SJSA1 (cell line): ENCODE measurements at regions not wholly inside any gene's neighbourhood (a gene's known extent, or its start where the extent isn't known, plus 50 kb on each side); places are given as distances from the start of the nearest gene placed in this dataset.
"Not testable (repeated sequence)": the region's sequence is repeated elsewhere in the genome, so short reads cannot be mapped to it uniquely, and the experiment has no call there.

ENCODE experiments used
- DNase-seq, 2 experiments: peaks; one replicate each; pipeline ENCODE4 v3.0.0-alpha.2; 2015 to 2020; ENCODE audit warnings: low spot score in 2 of 2, low read depth in 1 of 2
- H3K27ac ChIP-seq: fragments of 250-450 bp; sonication (Bioruptor Pico); 2 replicates; pipeline ENCODE4 v1.5.1; 2020; ENCODE audit warnings: mild to moderate bottlenecking, moderate library complexity
- H3K27me3 ChIP-seq: fragments of 250-450 bp; sonication (Bioruptor Pico); replicated peaks from 2 replicates; pipeline ENCODE4 v1.5.1; 2020; ENCODE audit warnings: mild to moderate bottlenecking, moderate library complexity
- H3K36me3 ChIP-seq: fragments of 250-450 bp; sonication (Bioruptor Pico); 2 replicates; pipeline ENCODE4 v1.5.1; 2020; ENCODE audit warnings: mild to moderate bottlenecking
- H3K4me1 ChIP-seq: fragments of 250-450 bp; sonication (Bioruptor Pico); replicated peaks from 2 replicates; pipeline ENCODE4 v1.6.1; 2021; ENCODE audit warnings: mild to moderate bottlenecking
- H3K4me3 ChIP-seq: fragments of 250-450 bp; sonication (Bioruptor Pico); 2 replicates; pipeline ENCODE4 v1.5.1; 2020; ENCODE audit warnings: mild to moderate bottlenecking
- H3K9me3 ChIP-seq: fragments of 250-450 bp; sonication (Bioruptor Pico); replicated peaks from 2 replicates; pipeline ENCODE4 v1.5.1; 2020; ENCODE audit warnings: mild to moderate bottlenecking

- DNase-seq: no peak
- Histone ChIP-seq H3K27ac (no peak overlapping the region), H3K36me3 (no peaks in the 10 kb centered on the region), H3K9me3 (no peaks in the 10 kb centered on the region), H3K27me3 (no peaks in the 10 kb centered on the region), H3K4me3 (no peak overlapping the region), H3K4me1 (no peaks in the 10 kb centered on the region)
Observed at GRCh38 chr2:49355611-49356010, 201.3 kb upstream of the FSHR start.

GRCh38 chr2:49351560-49351959 is 197.2 kb upstream of the FSHR start:
- Histone ChIP-seq H3K4me3 (no peak overlapping the region), H3K27me3 (no peaks in the 10 kb centered on the region), H3K4me1 (no peaks in the 10 kb centered on the region), H3K9me3 (no peaks in the 10 kb centered on the region), H3K36me3 (no peaks in the 10 kb centered on the region), H3K27ac (no peak overlapping the region)
- DNase-seq: no peak

GRCh38 chr2:49343638-49344037 is 189.3 kb upstream of the FSHR start:
- no peaks in the 10 kb centered on the region for H3K4me1 ChIP-seq
- DNase-seq: no peak
- H3K9me3 ChIP-seq: no peaks in the 10 kb centered on the region
- H3K27ac ChIP-seq: no peak overlapping the region
- H3K27me3 ChIP-seq: no peaks in the 10 kb centered on the region
- no peaks in the 10 kb centered on the region for H3K36me3 ChIP-seq
- H3K4me3 ChIP-seq: no peak overlapping the region

GRCh38 chr2:49342156-49342555 is 187.8 kb upstream of the FSHR start:
- no peaks in the 10 kb centered on the region for H3K9me3 ChIP-seq
- no peaks in the 10 kb centered on the region for H3K4me1 ChIP-seq
- DNase-seq: no peak

GRCh38 chr2:49335546-49335945 is 181.2 kb upstream of the FSHR start:
- Histone ChIP-seq H3K4me3 (no peak overlapping the region), H3K4me1 (no peaks in the 10 kb centered on the region), H3K27ac (no peak overlapping the region), H3K27me3 (no peaks in the 10 kb centered on the region), H3K36me3 (no peaks in the 10 kb centered on the region), H3K9me3 (no peaks in the 10 kb centered on the region)
- DNase-seq: no peak

More at GRCh38 chr2:49342156-49342555, 187.8 kb upstream of the FSHR start:
- no peak overlapping the region for H3K4me3 ChIP-seq
- H3K27me3 ChIP-seq: no peaks in the 10 kb centered on the region
- no peak overlapping the region for H3K27ac ChIP-seq
- H3K36me3 ChIP-seq: no peaks in the 10 kb centered on the region

- H3K9me3 ChIP-seq: no peaks in the 10 kb centered on the region
- no peak overlapping the region for H3K4me3 ChIP-seq
- H3K27ac ChIP-seq: no peak overlapping the region
- no peaks in the 10 kb centered on the region for H3K4me1 ChIP-seq
- H3K27me3 ChIP-seq: no peaks in the 10 kb centered on the region
- no peaks in the 10 kb centered on the region for H3K36me3 ChIP-seq
- DNase-seq: no peak
Observed at GRCh38 chr2:49332415-49332814, 178.1 kb upstream of the FSHR start.

GRCh38 chr2:49318531-49318930 is 164.2 kb upstream of the FSHR start:
- DNase-seq: no peak
- Histone ChIP-seq H3K27ac (no peak overlapping the region), H3K9me3 (no peaks in the 10 kb centered on the region), H3K4me1 (no peaks in the 10 kb centered on the region), H3K4me3 (no peak overlapping the region), H3K36me3 (no peaks in the 10 kb centered on the region), H3K27me3 (no peaks in the 10 kb centered on the region)

- Histone ChIP-seq H3K9me3 (0 out of 2 replicates have a peak, but pooled peaks cover 2% of the 10 kb centered on the region), H3K27ac (no peak overlapping the region), H3K36me3 (no peaks in the 10 kb centered on the region), H3K4me3 (no peak overlapping the region), H3K27me3 (no peaks in the 10 kb centered on the region), H3K4me1 (no peaks in the 10 kb centered on the region)
- DNase-seq: no peak
Observed at GRCh38 chr2:49309461-49309860, 155.1 kb upstream of the FSHR start.

- no peak overlapping the region for H3K4me3 ChIP-seq
- no peaks in the 10 kb centered on the region for H3K4me1 ChIP-seq
- DNase-seq: no peak
- no peak overlapping the region for H3K27ac ChIP-seq
- H3K36me3 ChIP-seq: no peaks in the 10 kb centered on the region
- H3K27me3 ChIP-seq: no peaks in the 10 kb centered on the region
- H3K9me3 ChIP-seq: 0 out of 2 replicates have a peak, but pooled peaks cover 2% of the 10 kb centered on the region
Observed at GRCh38 chr2:49306925-49307324, 152.6 kb upstream of the FSHR start.

GRCh38 chr2:49298693-49299092 is 144.4 kb upstream of the FSHR start:
- DNase-seq, H3K36me3 ChIP-seq, H3K4me3 ChIP-seq, H3K27ac ChIP-seq, H3K9me3 ChIP-seq, H3K4me1 ChIP-seq, H3K27me3 ChIP-seq: not testable (repeated sequence)

- no peaks in the 10 kb centered on the region for H3K36me3 ChIP-seq
- no peaks in the 10 kb centered on the region for H3K27me3 ChIP-seq
- H3K27ac ChIP-seq: no peak overlapping the region
- no peaks in the 10 kb centered on the region for H3K4me1 ChIP-seq
- no peak for DNase-seq
- H3K9me3 ChIP-seq: no peaks in the 10 kb centered on the region
- H3K4me3 ChIP-seq: no peak overlapping the region
Observed at GRCh38 chr2:49298230-49298629, 143.9 kb upstream of the FSHR start.

GRCh38 chr2:49296107-49296867 is 142.0 kb upstream of the FSHR start:
- H3K27me3 ChIP-seq: no peaks in the 10 kb centered on the region
- no peak for DNase-seq
- H3K36me3 ChIP-seq: no peaks in the 10 kb centered on the region
- H3K9me3 ChIP-seq: no peaks in the 10 kb centered on the region
- H3K27ac ChIP-seq: no peak overlapping the region
- H3K4me1 ChIP-seq: no peaks in the 10 kb centered on the region
- no peak overlapping the region for H3K4me3 ChIP-seq

- DNase-seq: no peak
- H3K27me3 ChIP-seq: no peaks in the 10 kb centered on the region
- no peaks in the 10 kb centered on the region for H3K36me3 ChIP-seq
- no peaks in the 10 kb centered on the region for H3K4me1 ChIP-seq
- no peaks in the 10 kb centered on the region for H3K9me3 ChIP-seq
- no peak overlapping the region for H3K27ac ChIP-seq
- no peak overlapping the region for H3K4me3 ChIP-seq
Observed at GRCh38 chr2:49294225-49294624, 139.9 kb upstream of the FSHR start.

- Histone ChIP-seq H3K4me3 (no peak overlapping the region), H3K27me3 (no peaks in the 10 kb centered on the region), H3K9me3 (no peaks in the 10 kb centered on the region), H3K36me3 (no peaks in the 10 kb centered on the region), H3K27ac (no peak overlapping the region), H3K4me1 (no peaks in the 10 kb centered on the region)
- no peak for DNase-seq
Observed at GRCh38 chr2:49291619-49292018, 137.3 kb upstream of the FSHR start.

GRCh38 chr2:49289711-49290110 is 135.4 kb upstream of the FSHR start:
- Histone ChIP-seq H3K27ac (no peak overlapping the region), H3K9me3 (no peaks in the 10 kb centered on the region), H3K27me3 (no peaks in the 10 kb centered on the region), H3K4me1 (no peaks in the 10 kb centered on the region), H3K36me3 (no peaks in the 10 kb centered on the region), H3K4me3 (no peak overlapping the region)
- no peak for DNase-seq
